KBM-7 (cell line): ENCODE measurements at regions not wholly inside any gene's neighbourhood (a gene's known extent, or its start where the extent isn't known, plus 50 kb on each side); places are given as distances from the start of the nearest gene placed in this dataset.
A peak's percentile ranks its signal among the peaks of the same experiment; 100 is the strongest.
"Not testable (repeated sequence)": the region's sequence is repeated elsewhere in the genome, so short reads cannot be mapped to it uniquely, and the experiment has no call there.

Source experiments
- DNase-seq: peaks from one replicate; pipeline ENCODE4 v3.0.0-alpha.2; 2015
- in situ Hi-C: fragments of 300-500 bp; cut with MboI; formaldehyde crosslinking; loops from 2 replicates; pipeline ENCODE4 v1.14.3; 2020; ENCODE audit warnings: low sequenced_read_pairs, low pct_unique_long_range_greater_than_20kb, mixed read lengths

DNA sequence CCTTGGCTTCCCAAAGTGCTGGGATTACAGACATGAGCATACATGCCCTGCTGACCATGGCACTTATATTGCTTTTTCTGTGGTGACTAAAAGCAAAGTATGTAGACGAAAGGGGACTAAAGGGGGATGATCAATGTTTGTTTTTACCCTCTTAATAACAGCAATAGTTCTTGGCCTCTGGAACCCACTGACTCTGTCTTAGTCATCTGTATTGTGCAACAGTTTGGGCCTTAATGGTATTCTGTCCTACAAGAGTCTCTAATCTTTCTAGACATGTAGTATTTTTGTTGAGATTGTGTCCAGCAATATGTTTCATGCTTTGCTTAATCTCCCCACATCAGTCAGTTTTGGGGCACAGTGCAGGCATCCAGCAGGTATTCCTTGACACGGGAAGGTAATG is 359.9 kb upstream of the FANCL start:
- in situ Hi-C loops: no loop called here
- no peak for DNase-seq

DNA sequence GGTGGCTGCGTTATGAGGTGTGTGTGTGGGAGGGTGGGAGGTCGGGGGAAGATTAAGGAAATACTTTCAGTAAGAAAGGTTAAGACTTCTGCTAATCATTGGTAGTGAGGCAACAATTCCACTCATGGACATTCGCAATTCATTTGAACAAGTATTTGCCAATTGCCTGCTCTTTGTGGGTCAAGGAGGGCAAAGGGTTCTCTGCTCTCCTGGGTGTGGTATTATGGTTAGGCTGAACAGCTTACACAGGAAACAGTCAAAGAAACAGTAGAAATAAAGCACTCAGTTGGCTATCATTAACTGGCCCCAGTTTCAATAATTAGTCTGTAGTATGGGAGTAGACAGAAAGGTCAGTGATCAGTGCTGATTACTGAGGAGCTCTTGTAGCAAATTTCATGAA is 357.0 kb upstream of the FANCL start:
- DNase-seq: no peak
- in situ Hi-C loops: no loop called here

DNA sequence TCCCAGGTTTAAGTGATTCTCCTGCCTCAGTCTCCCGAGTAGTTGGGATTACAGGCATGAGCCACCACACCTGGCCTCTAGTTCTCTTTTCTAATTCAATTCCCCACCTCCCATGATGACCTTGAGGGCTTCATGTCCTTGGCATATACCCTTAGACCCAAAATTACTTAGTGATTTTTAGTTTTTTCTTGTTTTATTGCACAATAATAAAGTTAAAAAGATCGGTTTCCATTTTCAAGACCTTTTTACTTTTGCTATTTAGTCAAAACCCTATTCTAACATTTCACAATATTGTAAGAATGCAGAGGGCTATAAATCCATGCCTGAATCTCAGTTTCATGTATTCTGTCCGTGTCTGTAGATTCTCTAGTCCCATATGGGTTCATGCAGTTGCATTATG is 354.6 kb upstream of the FANCL start:
- DNase-seq: no peak
- in situ Hi-C loops: no loop called here

DNA sequence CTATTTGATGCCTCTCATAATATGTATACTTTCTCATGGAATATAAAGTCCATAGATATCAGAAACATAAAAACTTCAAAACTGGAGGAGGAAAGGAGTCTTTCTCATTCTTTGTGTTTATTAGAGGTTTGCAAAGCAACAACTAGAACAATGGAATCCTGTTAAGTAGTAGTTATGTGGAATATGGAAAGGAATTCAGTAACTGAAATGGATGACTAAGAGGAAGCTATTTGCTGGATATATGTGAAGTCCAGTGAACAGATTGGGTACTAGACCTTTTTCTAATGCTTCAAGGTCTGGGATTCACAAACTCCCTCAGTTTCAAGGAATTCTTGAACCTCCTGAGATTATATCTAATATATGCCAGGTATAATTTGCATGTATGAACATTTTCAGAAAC is 353.6 kb upstream of the FANCL start:
- in situ Hi-C loops: no loop called here
- DNase-seq: no peak

DNA sequence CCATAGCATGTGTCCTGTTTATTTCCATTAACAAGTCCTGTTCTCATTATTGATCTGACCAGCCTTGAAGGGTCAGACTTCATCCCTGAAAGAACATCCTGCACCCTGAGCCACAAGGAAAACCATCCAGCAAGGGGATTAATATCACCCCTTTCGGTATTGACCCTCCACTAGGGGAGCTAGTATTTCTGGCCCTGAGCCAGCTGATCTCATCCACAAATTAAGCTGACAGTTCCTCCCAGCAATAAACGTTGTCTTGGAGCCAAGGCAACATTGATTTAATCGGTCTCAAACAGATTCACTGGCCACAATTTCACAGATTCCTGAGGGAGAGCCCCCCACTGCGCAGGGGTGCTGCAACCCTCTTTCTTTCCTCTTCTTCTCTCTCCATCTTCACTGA is 353.1 kb upstream of the FANCL start:
- DNase-seq: peak; percentile 34
- in situ Hi-C loops: no loop called here

DNA sequence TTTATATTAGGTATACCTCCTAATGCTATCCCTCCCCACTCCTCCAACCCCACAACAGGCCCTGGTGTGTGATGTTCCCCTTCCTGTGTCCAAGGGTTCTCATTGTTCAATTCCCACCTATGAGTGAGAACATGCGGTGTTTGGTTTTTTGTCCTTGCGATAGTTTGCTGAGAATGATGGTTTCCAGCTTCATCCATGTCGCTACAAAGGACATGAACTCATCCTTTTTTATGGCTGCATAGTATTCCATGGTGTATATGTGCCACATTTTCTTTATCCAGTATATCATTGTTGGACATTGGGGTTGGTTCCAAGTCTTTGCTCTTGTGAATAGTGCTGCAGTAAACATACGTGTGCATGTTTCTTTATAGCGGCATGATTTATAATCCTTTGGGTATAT is 345.1 kb upstream of the FANCL start:
- DNase-seq, in situ Hi-C loops: not testable (repeated sequence)

DNA sequence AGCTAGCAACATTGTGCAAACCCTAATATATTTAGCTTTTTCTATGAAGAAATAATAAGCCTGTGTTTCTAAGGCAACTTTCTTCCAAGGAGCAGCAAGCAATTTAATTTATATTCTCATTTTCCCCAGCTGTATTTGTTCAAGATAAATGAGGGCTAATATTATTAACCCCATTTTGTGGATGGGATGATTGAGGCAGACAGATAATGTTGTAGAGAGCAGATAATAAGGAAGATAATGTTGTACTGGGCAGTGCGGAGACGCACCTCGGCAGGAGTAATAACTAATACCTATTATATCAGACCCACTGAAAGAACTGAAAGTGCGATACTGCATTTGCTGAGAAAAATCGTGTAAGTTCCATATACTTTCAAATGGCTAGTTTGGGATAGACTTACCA is 344.1 kb upstream of the FANCL start:
- no peak for DNase-seq
- in situ Hi-C loops: no loop called here

DNA sequence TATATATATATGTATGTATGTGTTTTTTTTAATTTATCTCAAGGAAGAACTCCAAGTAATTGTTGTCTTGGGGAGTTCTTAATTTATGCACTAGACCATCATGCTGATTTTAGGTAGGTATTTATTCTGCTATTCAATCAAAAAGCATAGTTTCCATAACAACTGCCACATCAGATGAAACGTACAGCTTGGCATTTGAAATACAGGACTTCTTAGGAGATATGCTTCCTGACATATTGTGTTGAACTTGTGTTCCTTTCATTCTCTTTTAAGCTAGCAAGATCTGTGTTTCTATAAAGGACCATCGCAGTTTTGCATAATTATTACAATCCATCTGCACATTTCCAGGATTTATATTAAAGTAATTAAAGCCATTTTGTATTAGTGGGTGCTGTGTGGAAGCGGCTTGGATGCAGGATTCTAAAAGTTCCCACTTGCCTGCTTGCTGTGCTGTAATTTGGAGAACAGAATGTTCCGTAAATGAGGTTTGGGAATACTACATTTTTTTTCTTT is 343.5 kb upstream of the FANCL start:
- in situ Hi-C loops: no loop called here
- no peak for DNase-seq

DNA sequence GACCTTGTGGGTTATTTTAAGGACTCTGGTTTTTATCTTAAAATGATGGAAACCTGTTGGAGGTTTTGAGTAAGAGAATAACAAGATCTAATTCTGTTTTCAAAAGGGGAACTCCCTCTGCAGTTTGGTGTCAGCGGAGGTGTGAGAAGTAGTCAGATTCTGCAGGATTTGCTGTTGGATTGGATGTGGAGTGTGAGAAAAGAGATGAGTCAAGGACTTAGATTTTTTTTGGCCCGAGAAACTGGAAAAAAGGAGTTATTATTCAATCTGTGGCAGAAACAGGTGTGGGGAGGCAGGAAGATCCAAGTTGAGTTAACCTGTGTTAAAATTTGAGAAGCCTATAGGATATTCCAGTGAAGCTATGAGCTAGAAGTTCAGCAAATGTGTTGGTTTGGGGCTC is 337.2 kb upstream of the FANCL start:
- no peak for DNase-seq
- in situ Hi-C loops: no loop called here

DNA sequence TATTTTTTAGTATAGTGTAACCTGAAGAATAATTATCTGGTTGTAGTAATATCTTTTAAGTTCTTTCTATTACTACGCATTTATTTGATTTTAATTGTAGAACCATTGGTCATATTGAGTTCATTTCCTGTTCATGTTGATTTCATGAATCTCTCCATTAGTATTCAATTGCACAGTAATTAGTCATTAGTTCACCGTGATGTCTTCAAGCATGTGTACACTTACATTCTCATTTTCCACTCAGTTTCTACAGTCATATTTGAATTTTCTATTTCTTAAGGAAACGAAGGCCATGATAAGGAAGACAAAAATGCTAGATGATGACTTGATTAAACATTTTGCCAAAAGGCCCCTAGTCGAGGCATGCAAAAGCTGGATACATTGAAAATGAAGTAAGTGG is 333.7 kb upstream of the FANCL start:
- in situ Hi-C loops: no loop called here
- DNase-seq: no peak

DNA sequence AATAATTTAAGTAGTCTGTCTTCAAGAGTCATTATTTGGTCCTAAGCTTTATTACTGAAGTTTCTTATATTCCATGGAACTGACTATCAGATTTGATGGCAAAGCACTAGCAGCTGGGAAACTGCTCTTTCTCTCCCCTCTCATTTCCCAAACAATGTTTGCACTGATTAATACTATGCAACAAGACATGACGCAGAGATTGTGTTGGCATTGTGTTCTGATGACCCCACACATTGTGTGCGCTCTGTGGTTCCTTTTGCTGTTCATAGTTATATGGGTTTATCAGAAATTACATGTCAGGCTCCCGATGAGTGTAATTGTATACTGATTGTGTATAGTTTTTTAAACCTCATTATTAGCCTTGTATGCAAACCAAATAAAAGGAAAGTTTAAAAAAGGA is 331.6 kb upstream of the FANCL start:
- no peak for DNase-seq
- in situ Hi-C loops: no loop called here

DNA sequence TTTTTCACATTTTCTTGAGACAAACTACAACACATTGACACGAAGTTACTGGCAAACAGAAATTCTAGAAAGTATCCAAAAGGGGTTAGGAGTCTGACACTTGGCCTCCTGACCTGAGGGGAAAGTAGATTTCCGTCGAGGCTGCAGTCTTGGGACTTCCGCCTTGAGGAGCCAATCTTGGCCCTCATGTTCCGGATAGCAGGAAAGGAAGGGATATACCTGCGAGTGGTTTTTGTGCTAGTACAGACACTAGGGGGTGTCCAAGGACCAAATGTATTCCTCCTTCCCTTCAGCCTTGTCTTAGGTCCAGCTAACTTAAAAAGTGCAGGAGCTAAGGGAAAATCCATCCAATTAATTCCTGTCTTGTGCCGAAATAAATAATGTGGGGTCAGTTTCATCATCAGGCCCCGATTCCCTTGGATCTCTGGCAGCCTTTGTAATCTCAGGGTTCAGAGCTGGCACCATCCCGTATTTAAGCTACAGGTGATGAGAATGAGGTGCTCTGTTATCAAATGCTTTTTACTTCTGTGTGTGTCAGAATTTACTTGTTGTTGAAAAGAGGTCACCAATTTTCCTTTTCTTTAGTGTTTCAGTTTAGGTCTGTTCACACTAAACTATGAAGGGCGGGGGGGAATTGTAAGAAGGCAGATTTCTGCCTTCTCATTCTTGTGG is 330.2 kb upstream of the FANCL start:
- in situ Hi-C loops: no loop called here
- DNase-seq: peak; percentile 95

DNA sequence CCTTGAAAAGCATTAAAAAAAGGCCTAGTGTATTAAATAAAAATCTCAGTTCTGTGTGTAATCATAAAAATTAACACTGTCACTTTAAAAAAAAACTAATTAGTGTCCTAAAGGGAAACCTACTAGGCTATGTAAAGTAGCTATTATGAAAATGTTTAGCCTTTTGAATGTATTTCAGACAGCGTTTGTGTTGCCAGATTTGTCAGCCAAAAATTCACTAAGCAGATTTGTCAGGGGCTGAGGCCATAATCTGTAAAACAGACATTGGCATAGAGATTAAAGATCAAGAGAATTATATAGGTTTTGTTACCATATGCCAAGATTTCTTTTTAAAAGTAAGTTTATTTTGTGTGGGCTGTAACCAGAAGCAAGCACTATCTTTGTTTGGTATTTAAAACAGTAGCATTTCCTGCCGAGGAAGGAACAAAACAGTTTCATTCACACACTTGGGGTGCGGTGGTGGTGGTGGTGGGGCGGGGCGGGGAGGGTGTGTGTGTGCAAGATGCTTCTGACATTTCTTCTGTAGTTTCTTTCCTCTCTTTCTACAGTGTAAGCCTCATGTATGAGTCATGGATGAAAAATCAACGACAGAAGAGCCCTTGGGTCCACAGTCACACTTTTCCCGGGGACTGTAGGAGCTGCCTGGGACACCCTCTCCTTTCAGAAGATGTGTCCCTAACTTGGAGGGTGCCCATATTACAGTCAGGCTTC is 328.5 kb upstream of the FANCL start:
- in situ Hi-C loops: no loop called here
- no peak for DNase-seq

DNA sequence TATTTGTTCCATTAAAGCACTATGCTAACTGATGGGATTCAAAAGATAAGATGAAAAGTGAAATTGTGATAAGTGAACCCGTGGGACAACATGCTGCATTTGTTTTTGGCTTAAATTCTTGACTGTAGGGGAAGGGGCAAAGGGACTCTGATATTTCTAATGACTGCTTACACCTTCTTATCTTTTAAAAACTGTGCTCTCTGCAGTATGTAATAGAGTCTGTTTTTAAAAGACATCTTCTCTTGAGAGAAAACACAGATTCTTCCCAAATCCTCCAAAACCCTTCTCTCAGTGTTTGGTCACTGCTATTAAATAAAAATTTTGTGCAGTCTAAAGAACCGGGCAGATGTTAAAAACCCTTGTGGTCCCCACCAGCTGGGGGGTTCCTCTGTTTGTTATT is 327.8 kb upstream of the FANCL start:
- in situ Hi-C loops: no loop called here

DNA sequence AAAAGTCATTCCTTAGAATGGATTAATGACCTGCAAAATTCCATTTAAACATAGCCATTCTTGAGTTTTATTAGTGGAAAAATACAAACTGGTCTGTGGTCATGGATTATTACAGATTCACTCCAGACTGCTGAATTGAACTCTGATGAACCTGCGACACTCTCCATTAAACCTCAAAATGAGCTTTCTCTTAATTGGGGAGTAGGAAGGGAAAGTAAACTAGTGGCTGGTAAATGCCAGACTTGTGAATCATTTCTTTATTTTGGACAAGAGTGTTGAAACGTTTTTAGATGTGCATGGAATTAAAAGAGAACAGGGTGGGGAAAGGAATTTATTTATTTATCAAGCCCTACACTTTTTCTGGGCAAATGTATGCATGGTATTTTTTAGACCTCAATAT is 321.2 kb upstream of the FANCL start:
- DNase-seq: no peak
- in situ Hi-C loops: no loop called here

More for the DNA sequence above, 327.8 kb upstream of the FANCL start:
- no peak for DNase-seq

DNA sequence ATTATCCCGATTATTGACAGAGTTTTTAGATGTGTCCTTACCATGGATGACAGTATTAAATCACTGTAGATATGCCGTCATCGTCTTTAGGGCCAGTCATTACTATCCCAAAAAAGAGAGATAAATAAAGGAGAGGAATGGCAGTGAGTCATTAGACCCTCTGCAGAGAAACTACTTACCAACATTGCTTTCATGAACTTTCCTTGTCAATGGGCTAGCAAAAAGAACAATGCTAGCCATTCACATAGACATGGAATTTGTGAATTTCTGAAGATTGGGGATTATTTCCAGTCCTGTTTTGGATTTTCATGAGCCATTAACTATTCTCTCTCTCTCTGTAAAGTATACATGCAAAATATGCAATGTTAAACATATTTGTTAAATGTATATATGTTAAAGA is 319.4 kb upstream of the FANCL start:
- no peak for DNase-seq
- in situ Hi-C loops: no loop called here

DNA sequence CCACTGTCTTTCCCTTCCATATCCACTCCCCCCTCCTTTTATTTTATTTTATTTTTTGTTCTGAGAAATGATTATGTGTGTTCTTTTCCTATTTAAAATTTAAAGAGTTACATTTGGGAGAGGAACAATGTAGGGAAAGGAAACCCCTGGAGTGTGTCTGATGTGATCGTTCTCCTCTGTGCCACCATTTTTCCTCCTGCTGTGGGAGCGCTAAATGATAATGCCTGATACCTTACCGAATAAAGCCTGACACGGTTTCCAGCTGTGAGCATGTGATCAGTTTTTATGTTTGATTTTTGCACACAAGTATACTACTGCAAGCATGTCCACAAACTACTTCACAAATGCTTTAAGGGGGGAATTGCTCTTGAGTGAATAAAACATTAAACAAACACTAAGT is 317.8 kb upstream of the FANCL start:
- DNase-seq: no peak
- in situ Hi-C loops: no loop called here

DNA sequence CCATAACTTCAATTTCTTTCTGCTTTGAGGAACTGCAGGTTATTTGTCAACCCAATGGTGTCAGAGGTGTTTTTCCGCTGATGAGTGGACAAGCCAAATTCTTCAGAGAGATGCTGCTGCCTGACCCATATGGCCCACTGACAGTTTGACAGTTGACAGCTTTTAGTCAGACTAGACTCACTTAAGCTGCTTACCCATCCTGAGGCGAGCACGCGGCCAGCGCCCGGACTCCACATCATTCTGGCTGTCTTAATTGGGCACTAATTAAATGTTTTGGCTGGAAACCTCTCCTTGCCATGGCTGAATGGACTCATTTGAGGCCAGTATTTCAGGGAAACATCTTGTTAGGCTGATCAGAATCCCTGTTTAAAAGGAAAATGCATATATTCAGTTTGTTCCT is 316.1 kb upstream of the FANCL start:
- no peak for DNase-seq
- in situ Hi-C loops: no loop called here

DNA sequence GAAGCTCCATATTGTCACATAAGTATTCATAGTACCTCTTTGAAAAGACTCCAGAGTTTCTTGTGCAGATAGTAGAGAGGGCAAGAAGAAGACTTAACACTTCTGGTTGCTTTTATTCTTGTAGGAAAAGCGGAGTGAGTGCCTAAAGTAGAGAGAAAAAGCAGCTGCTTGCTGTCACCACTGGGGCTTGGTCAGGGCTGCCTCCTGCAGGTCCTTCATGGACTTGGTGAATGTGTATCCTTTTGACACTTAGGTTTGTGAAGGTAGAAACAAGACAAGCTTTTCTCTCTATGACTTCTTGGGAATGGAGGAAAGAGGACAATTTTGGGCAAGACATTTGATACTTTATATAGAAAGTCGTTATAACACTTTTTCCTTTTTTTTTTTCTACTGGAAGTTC is 312.8 kb upstream of the FANCL start:
- no peak for DNase-seq
- in situ Hi-C loops: no loop called here

DNA sequence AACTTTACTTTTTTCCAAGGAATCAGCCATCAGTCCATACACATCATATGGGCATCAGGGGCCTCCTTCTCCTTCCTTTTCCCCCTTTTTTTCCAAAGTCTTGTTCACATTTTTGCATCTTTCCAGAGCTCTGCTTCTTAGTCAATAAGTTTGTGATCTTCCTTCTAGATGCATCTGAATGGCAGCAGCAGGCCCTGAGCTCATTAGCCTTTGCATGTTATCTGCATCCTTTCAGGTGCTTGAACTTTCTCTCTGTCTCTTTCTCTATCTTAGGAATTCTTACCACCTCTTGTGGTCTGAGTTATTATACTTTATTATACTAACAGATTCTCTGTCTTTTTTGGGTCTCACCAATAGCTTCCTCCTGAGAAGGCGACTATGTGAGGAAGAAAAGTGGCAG is 312.4 kb upstream of the FANCL start:
- in situ Hi-C loops: no loop called here
- no peak for DNase-seq
